ENCODE measurements at regions not wholly inside any gene's neighbourhood (a gene's known extent, or its start where the extent isn't known, plus 50 kb on each side); places are given as distances from the start of the nearest gene placed in this dataset.

DNA sequence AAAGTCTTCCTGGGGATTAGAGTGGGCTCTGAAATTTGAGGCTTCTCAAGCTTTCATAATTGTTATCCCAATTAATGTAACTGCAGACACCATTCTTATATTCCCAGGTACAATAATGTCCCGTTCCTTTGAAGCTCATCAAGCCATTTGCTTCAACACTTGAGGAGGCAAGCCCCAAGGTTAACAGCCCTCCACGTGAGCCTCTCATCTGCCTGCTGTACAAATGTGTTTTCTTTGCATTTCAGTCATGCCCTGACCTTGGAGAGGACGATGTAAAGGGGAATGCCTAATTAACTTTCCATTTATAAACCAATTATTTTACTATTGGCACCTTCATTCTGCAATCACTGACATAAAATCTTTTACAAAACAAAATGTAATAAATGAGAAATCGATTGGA is 106.3 kb downstream of the SETD4 start:
- BruUV-seq (replicated peaks): no TSS peak
- intact Hi-C loops (cut with micrococcal nuclease; ENCODE audit: unreplicated experiment) (loop anchor here (5.0 kb wide), 1 partner anchor 33 kb away; no protein-coding TSS in a partner anchor), in situ Hi-C loops (cut with HindIII; ENCODE audit: extremely low pct_ligation_motif_present, low pct_unique_long_range_greater_than_20kb) (no loop called here)
- WGBS (ENCODE audit: low lambda C conversion rate): 32% methylated on average over 4 of the region's 4 CpGs
- H3K4me2 ChIP-seq (ENCODE audit: low read depth, low read length): peak overlapping the region; percentile 41
- CTCF ChIA-PET (ENCODE audit: low intra/inter-chr PET ratio, low total read pairs): no interaction called here
- no peaks in the 10 kb centered on the region for H3K9me3 ChIP-seq (ENCODE audit: low read length)
- no peaks in the 10 kb centered on the region for H4K20me1 ChIP-seq (ENCODE audit: insufficient read depth, low read length)
- TF ChIP-seq ZNF235 (CRISPR knock-in tag; IDR thresholded peaks at IDR 0.05; ENCODE audit: borderline replicate concordance) (no peak), GFI1 (CRISPR knock-in tag; IDR thresholded peaks at IDR 0.05; ENCODE audit: borderline replicate concordance) (0 out of 2 replicates have a peak, but pooled peaks have one; percentile 36), ZFAT (CRISPR knock-in tag; conservative IDR thresholded peaks at IDR 0.05) (no peak), ZNF354B (CRISPR knock-in tag; IDR thresholded peaks at IDR 0.05) (0 out of 2 replicates have a peak, but pooled peaks have one; percentile 7), ZNF782 (CRISPR knock-in tag; IDR thresholded peaks at IDR 0.05; ENCODE audit: borderline replicate concordance) (no peak), ZNF83 (CRISPR knock-in tag; IDR thresholded peaks at IDR 0.05; ENCODE audit: borderline replicate concordance) (no peak), ZNF282 (IDR thresholded peaks at IDR 0.05; ENCODE audit: partially characterized antibody) (no peak), MEF2D (CRISPR knock-in tag; IDR thresholded peaks at IDR 0.05) (0 out of 2 replicates have a peak, but pooled peaks have one; percentile 8), CSRNP1 (CRISPR knock-in tag; IDR thresholded peaks at IDR 0.05) (0 out of 2 replicates have a peak, but pooled peaks have one; percentile 47), KLF16 (CRISPR knock-in tag; IDR thresholded peaks at IDR 0.05) (0 out of 4 replicates have a peak, but pooled peaks of 1 of the 2 experiments have one; percentile 2)
- no peaks in the 10 kb centered on the region for H3K27me3 ChIP-seq (ENCODE audit: control insufficient read depth in 1 of 2, insufficient read depth in 2 of 2, low read length in 2 of 2)
- DNase-seq (ENCODE audit: low spot score) (no peak), ATAC-seq (peak; percentile 22; the same call in 1 of the 3 replicates), FAIRE-seq (peak; percentile 30)
- peak overlapping the region; percentile 28; the same call in 1 of the 2 replicates for H3K9ac ChIP-seq (ENCODE audit: insufficient read depth, low read depth, low read length)
- H3K4me1 ChIP-seq (ENCODE audit: insufficient read depth, low read length): peaks cover 45% of the 10 kb centered on the region
- H3K4me3 ChIP-seq (replicated peaks in 1 of 3; ENCODE audit: insufficient read depth in 1 of 3, low read depth in 2 of 3, low read length in 3 of 3): 0 out of 6 replicates have a peak overlapping the region, but pooled peaks of 1 of the 3 experiments have one; percentile 13
- POLR2A ChIA-PET: interaction anchor here (0.6 to 1.5 kb wide), 6 partner anchors 12 to 1158 kb away, joined by 3 to 5 read pairs (median 4); no protein-coding TSS in a partner anchor
- peak overlapping the region; percentile 51 for H3K27ac ChIP-seq (ENCODE audit: extremely low read length, insufficient read depth, low read length)
- no peaks in the 10 kb centered on the region for H3K79me2 ChIP-seq (ENCODE audit: insufficient read depth, low read length)
- H3K36me3 ChIP-seq (replicated peaks in 1 of 2; ENCODE audit: control insufficient read depth in 1 of 2, insufficient read depth in 2 of 2, low read length in 2 of 2): no peaks in the 10 kb centered on the region
- H2AFZ ChIP-seq (ENCODE audit: low read length): no peak overlapping the region

Measured in HepG2 (cell line).